ENCODE measurements at regions not wholly inside any gene's neighbourhood (a gene's known extent, or its start where the extent isn't known, plus 50 kb on each side); places are given as distances from the start of the nearest gene placed in this dataset.
"Not testable (repeated sequence)": the region's sequence is repeated elsewhere in the genome, so short reads cannot be mapped to it uniquely, and the experiment has no call there.

GRCh38 chr10:61818251-61818650, 83.2 kb upstream of the ARID5B start:
- DNase-seq (ENCODE audit: insufficient read length); FAIRE-seq: not testable (repeated sequence)

GRCh38 chr10:61819208-61819607, 82.3 kb upstream of the ARID5B start:
- FAIRE-seq: no peak
- DNase-seq (ENCODE audit: insufficient read length): no peak
- TF ChIP-seq POLR2AphosphoS5 (IDR thresholded peaks at IDR 0.05; ENCODE audit: low read depth, low read length): no peak
- no peak for TF ChIP-seq POLR2A (IDR thresholded peaks at IDR 0.05; ENCODE audit: low read depth, low read length)
- TF ChIP-seq TAF1 (IDR thresholded peaks at IDR 0.05; ENCODE audit: borderline replicate concordance, low read depth, low read length): no peak

- FAIRE-seq (no peak), DNase-seq (ENCODE audit: insufficient read length) (no peak)
- TF ChIP-seq TAF1 (IDR thresholded peaks at IDR 0.05; ENCODE audit: borderline replicate concordance, low read depth, low read length): no peak
- TF ChIP-seq POLR2AphosphoS5 (IDR thresholded peaks at IDR 0.05; ENCODE audit: low read depth, low read length): no peak
- no peak for TF ChIP-seq POLR2A (IDR thresholded peaks at IDR 0.05; ENCODE audit: low read depth, low read length)
These were observed 80.3 kb upstream of the ARID5B start for GRCh38 chr10:61821153-61821552.

- no peak for DNase-seq (ENCODE audit: insufficient read length)
- no peak for FAIRE-seq
- TF ChIP-seq TAF1 (IDR thresholded peaks at IDR 0.05; ENCODE audit: borderline replicate concordance, low read depth, low read length) (no peak), POLR2AphosphoS5 (IDR thresholded peaks at IDR 0.05; ENCODE audit: low read depth, low read length) (no peak), POLR2A (IDR thresholded peaks at IDR 0.05; ENCODE audit: low read depth, low read length) (no peak)
These were observed 79.8 kb upstream of the ARID5B start for GRCh38 chr10:61821693-61822092.

- DNase-seq (ENCODE audit: insufficient read length) (no peak), FAIRE-seq (no peak)
- TF ChIP-seq POLR2AphosphoS5 (IDR thresholded peaks at IDR 0.05; ENCODE audit: low read depth, low read length) (no peak), TAF1 (IDR thresholded peaks at IDR 0.05; ENCODE audit: borderline replicate concordance, low read depth, low read length) (no peak), POLR2A (IDR thresholded peaks at IDR 0.05; ENCODE audit: low read depth, low read length) (no peak)
These were observed 79.4 kb upstream of the ARID5B start for GRCh38 chr10:61822096-61822495.

GRCh38 chr10:61822781-61823230, 78.7 kb upstream of the ARID5B start:
- FAIRE-seq (no peak), DNase-seq (ENCODE audit: insufficient read length) (no peak)

GRCh38 chr10:61825001-61825400, 76.5 kb upstream of the ARID5B start:
- no peak for DNase-seq (ENCODE audit: insufficient read length)
- FAIRE-seq: no peak
- TF ChIP-seq POLR2AphosphoS5 (IDR thresholded peaks at IDR 0.05; ENCODE audit: low read depth, low read length) (no peak), POLR2A (IDR thresholded peaks at IDR 0.05; ENCODE audit: low read depth, low read length) (no peak), TAF1 (IDR thresholded peaks at IDR 0.05; ENCODE audit: borderline replicate concordance, low read depth, low read length) (no peak)

More at GRCh38 chr10:61822781-61823230, 78.7 kb upstream of the ARID5B start:
- TF ChIP-seq TAF1 (IDR thresholded peaks at IDR 0.05; ENCODE audit: borderline replicate concordance, low read depth, low read length) (no peak), POLR2A (IDR thresholded peaks at IDR 0.05; ENCODE audit: low read depth, low read length) (no peak)

- TF ChIP-seq TAF1 (IDR thresholded peaks at IDR 0.05; ENCODE audit: borderline replicate concordance, low read depth, low read length): no peak
- TF ChIP-seq POLR2AphosphoS5 (IDR thresholded peaks at IDR 0.05; ENCODE audit: low read depth, low read length): no peak
- no peak for TF ChIP-seq POLR2A (IDR thresholded peaks at IDR 0.05; ENCODE audit: low read depth, low read length)
- DNase-seq (ENCODE audit: insufficient read length) (no peak), FAIRE-seq (no peak)
These were observed 75.9 kb upstream of the ARID5B start for GRCh38 chr10:61825628-61826027.

GRCh38 chr10:61828034-61828433, 73.5 kb upstream of the ARID5B start:
- DNase-seq (ENCODE audit: insufficient read length) (no peak), FAIRE-seq (no peak)
- TF ChIP-seq POLR2A (IDR thresholded peaks at IDR 0.05; ENCODE audit: low read depth, low read length) (no peak), TAF1 (IDR thresholded peaks at IDR 0.05; ENCODE audit: borderline replicate concordance, low read depth, low read length) (no peak), POLR2AphosphoS5 (IDR thresholded peaks at IDR 0.05; ENCODE audit: low read depth, low read length) (no peak)

- TF ChIP-seq POLR2A (IDR thresholded peaks at IDR 0.05; ENCODE audit: low read depth, low read length): no peak
- no peak for TF ChIP-seq POLR2AphosphoS5 (IDR thresholded peaks at IDR 0.05; ENCODE audit: low read depth, low read length)
- no peak for TF ChIP-seq TAF1 (IDR thresholded peaks at IDR 0.05; ENCODE audit: borderline replicate concordance, low read depth, low read length)
- no peak for FAIRE-seq
- DNase-seq (ENCODE audit: insufficient read length): no peak
These were observed 72.7 kb upstream of the ARID5B start for GRCh38 chr10:61828788-61829187.

- no peak for TF ChIP-seq POLR2AphosphoS5 (IDR thresholded peaks at IDR 0.05; ENCODE audit: low read depth, low read length)
- no peak for TF ChIP-seq POLR2A (IDR thresholded peaks at IDR 0.05; ENCODE audit: low read depth, low read length)
- TF ChIP-seq TAF1 (IDR thresholded peaks at IDR 0.05; ENCODE audit: borderline replicate concordance, low read depth, low read length): no peak
- DNase-seq (ENCODE audit: insufficient read length): no peak
- no peak for FAIRE-seq
These were observed 71.2 kb upstream of the ARID5B start for GRCh38 chr10:61830072-61830845.

- TF ChIP-seq TAF1 (IDR thresholded peaks at IDR 0.05; ENCODE audit: borderline replicate concordance, low read depth, low read length) (no peak), POLR2A (IDR thresholded peaks at IDR 0.05; ENCODE audit: low read depth, low read length) (no peak), POLR2AphosphoS5 (IDR thresholded peaks at IDR 0.05; ENCODE audit: low read depth, low read length) (no peak)
- FAIRE-seq (peak; percentile 38), DNase-seq (ENCODE audit: insufficient read length) (no peak)
These were observed 70.6 kb upstream of the ARID5B start for GRCh38 chr10:61830846-61831273.

Measured in GM12892 (cell line).